ENCODE measurements at regions not wholly inside any gene's neighbourhood (a gene's known extent, or its start where the extent isn't known, plus 50 kb on each side); places are given as distances from the start of the nearest gene placed in this dataset.

- H3K9ac ChIP-seq (ENCODE audit: low read length) = no peak overlapping the region
- H3K27ac ChIP-seq (ENCODE audit: low read length) = no peak overlapping the region
- no peaks in the 10 kb centered on the region for H3K79me2 ChIP-seq (replicated peaks; ENCODE audit: insufficient read depth, low read length)
- TF ChIP-seq RAD21 (conservative IDR thresholded peaks at IDR 0.05) (no peak), MXI1 (conservative IDR thresholded peaks at IDR 0.05; ENCODE audit: poor library complexity, severe bottlenecking) (no peak), TAF1 (IDR thresholded peaks at IDR 0.05; ENCODE audit: low read depth) (no peak), REST (IDR thresholded peaks at IDR 0.05; ENCODE audit: borderline replicate concordance) (no peak), SMC3 (conservative IDR thresholded peaks at IDR 0.05; ENCODE audit: poor library complexity) (no peak), EP300 (conservative IDR thresholded peaks at IDR 0.05; ENCODE audit: poor library complexity, severe bottlenecking) (no peak), POLR2AphosphoS5 (IDR thresholded peaks at IDR 0.05) (no peak), EZH2 (IDR thresholded peaks at IDR 0.05; ENCODE audit: borderline replicate concordance, insufficient read depth, low read length, poor library complexity, severe bottlenecking) (no peak), CTCF (IDR thresholded peaks at IDR 0.05; ENCODE audit: poor library complexity, severe bottlenecking) (no peak)
- no peaks in the 10 kb centered on the region for H4K20me1 ChIP-seq (ENCODE audit: insufficient read depth)
- no peaks in the 10 kb centered on the region for H3F3A ChIP-seq (ENCODE audit: insufficient read depth, low read length, poor library complexity, severe bottlenecking)
- H3K27me3 ChIP-seq (ENCODE audit: insufficient read depth, low read depth, low read length) = no peaks in the 10 kb centered on the region
- no peak overlapping the region for H3K4me3 ChIP-seq (ENCODE audit: low read length)
- no peaks in the 10 kb centered on the region for H3K36me3 ChIP-seq (ENCODE audit: insufficient read depth, low read length)
- no peaks in the 10 kb centered on the region for H3K9me3 ChIP-seq (ENCODE audit: low read length)
- no peaks in the 10 kb centered on the region for H3K9me2 ChIP-seq (ENCODE audit: insufficient read depth, low read length)
- H2AFZ ChIP-seq (ENCODE audit: low read depth, low read length) = no peak overlapping the region
- H3K4me2 ChIP-seq (ENCODE audit: low read length) = no peak overlapping the region
Observed at GRCh38 chr11:127800989-127801688, 786.2 kb downstream of the ETS1 start.

- no peaks in the 10 kb centered on the region for H3K79me2 ChIP-seq (replicated peaks; ENCODE audit: insufficient read depth, low read length)
- no peaks in the 10 kb centered on the region for H3K36me3 ChIP-seq (ENCODE audit: insufficient read depth, low read length)
- H4K20me1 ChIP-seq (ENCODE audit: insufficient read depth) = no peaks in the 10 kb centered on the region
- H3K9ac ChIP-seq (ENCODE audit: low read length) = peak overlapping the region; percentile 4
- H3K4me3 ChIP-seq (ENCODE audit: low read length) = no peak overlapping the region
- H2AFZ ChIP-seq (ENCODE audit: low read depth, low read length) = no peak overlapping the region
- TF ChIP-seq TAF1 (IDR thresholded peaks at IDR 0.05; ENCODE audit: low read depth) (no peak), RAD21 (conservative IDR thresholded peaks at IDR 0.05) (no peak), MXI1 (conservative IDR thresholded peaks at IDR 0.05; ENCODE audit: poor library complexity, severe bottlenecking) (no peak), EZH2 (IDR thresholded peaks at IDR 0.05; ENCODE audit: borderline replicate concordance, insufficient read depth, low read length, poor library complexity, severe bottlenecking) (no peak), POLR2AphosphoS5 (IDR thresholded peaks at IDR 0.05) (no peak), SMC3 (conservative IDR thresholded peaks at IDR 0.05; ENCODE audit: poor library complexity) (no peak), EP300 (conservative IDR thresholded peaks at IDR 0.05; ENCODE audit: poor library complexity, severe bottlenecking) (no peak), REST (IDR thresholded peaks at IDR 0.05; ENCODE audit: borderline replicate concordance) (no peak), CTCF (IDR thresholded peaks at IDR 0.05; ENCODE audit: poor library complexity, severe bottlenecking) (no peak)
- no peaks in the 10 kb centered on the region for H3F3A ChIP-seq (ENCODE audit: insufficient read depth, low read length, poor library complexity, severe bottlenecking)
- H3K9me2 ChIP-seq (ENCODE audit: insufficient read depth, low read length) = no peaks in the 10 kb centered on the region
- no peaks in the 10 kb centered on the region for H3K9me3 ChIP-seq (ENCODE audit: low read length)
- H3K27me3 ChIP-seq (ENCODE audit: insufficient read depth, low read depth, low read length) = no peaks in the 10 kb centered on the region
- no peak overlapping the region for H3K4me2 ChIP-seq (ENCODE audit: low read length)
- H3K27ac ChIP-seq (ENCODE audit: low read length) = peak overlapping the region; percentile 62
Observed at GRCh38 chr11:127795326-127795725, 792.0 kb downstream of the ETS1 start.
